ENCODE measurements at regions not wholly inside any gene's neighbourhood (a gene's known extent, or its start where the extent isn't known, plus 50 kb on each side); places are given as distances from the start of the nearest gene placed in this dataset.

- no peaks in the 10 kb centered on the region for H3K9me3 ChIP-seq (replicated peaks in 1 of 3)
- H3K27ac ChIP-seq = no peak overlapping the region
- WGBS, 4 donors = 18 to 30% (median 21%) methylated on average over 1 of the region's 1 CpG
- no peak overlapping the region for H3K4me3 ChIP-seq
- intact Hi-C loops (cut with DNase I) = no loop called here
- DNase-seq = no peak
- no peaks in the 10 kb centered on the region for H3K27me3 ChIP-seq
- H3K4me1 ChIP-seq (replicated peaks in 1 of 2) = peaks cover 0 to 7% of the 10 kb centered on the region in 2 donors
- H3K36me3 ChIP-seq (replicated peaks in 1 of 2) = no peaks in the 10 kb centered on the region
- TF ChIP-seq POLR2A (IDR thresholded peaks at IDR 0.05) = no peak
- TF ChIP-seq, protein P1, sequence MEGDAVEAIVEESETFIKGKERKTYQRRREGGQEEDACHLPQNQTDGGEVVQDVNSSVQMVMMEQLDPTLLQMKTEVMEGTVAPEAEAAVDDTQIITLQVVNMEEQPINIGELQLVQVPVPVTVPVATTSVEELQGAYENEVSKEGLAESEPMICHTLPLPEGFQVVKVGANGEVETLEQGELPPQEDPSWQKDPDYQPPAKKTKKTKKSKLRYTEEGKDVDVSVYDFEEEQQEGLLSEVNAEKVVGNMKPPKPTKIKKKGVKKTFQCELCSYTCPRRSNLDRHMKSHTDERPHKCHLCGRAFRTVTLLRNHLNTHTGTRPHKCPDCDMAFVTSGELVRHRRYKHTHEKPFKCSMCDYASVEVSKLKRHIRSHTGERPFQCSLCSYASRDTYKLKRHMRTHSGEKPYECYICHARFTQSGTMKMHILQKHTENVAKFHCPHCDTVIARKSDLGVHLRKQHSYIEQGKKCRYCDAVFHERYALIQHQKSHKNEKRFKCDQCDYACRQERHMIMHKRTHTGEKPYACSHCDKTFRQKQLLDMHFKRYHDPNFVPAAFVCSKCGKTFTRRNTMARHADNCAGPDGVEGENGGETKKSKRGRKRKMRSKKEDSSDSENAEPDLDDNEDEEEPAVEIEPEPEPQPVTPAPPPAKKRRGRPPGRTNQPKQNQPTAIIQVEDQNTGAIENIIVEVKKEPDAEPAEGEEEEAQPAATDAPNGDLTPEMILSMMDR (IDR thresholded peaks at IDR 0.05) = no peak
These were observed 172.9 kb upstream of the PRICKLE1 start for GRCh38 chr12:42762395-42762925.

- TF ChIP-seq POLR2A (IDR thresholded peaks at IDR 0.05) = no peak
- TF ChIP-seq, protein P1 (IDR thresholded peaks at IDR 0.05) = no peak
- Histone ChIP-seq H3K27ac (no peak overlapping the region), H3K27me3 (no peaks in the 10 kb centered on the region), H3K36me3 (replicated peaks in 1 of 2) (no peaks in the 10 kb centered on the region), H3K9me3 (replicated peaks in 1 of 3) (no peaks in the 10 kb centered on the region), H3K4me3 (no peak overlapping the region), H3K4me1 (replicated peaks in 1 of 2) (peaks cover 0 to 7% of the 10 kb centered on the region in 2 donors)
- WGBS, 4 donors = 60 to 70% (median 66%) methylated on average over 4 of the region's 4 CpGs
- intact Hi-C loops (cut with DNase I) = no loop called here
- no peak for DNase-seq
These were observed 172.2 kb upstream of the PRICKLE1 start for GRCh38 chr12:42761601-42762350.

GRCh38 chr12:42761086-42761485, 171.5 kb upstream of the PRICKLE1 start:
- no peaks in the 10 kb centered on the region for H3K9me3 ChIP-seq (replicated peaks in 1 of 3)
- TF ChIP-seq, protein P1 (IDR thresholded peaks at IDR 0.05) = no peak
- TF ChIP-seq POLR2A (IDR thresholded peaks at IDR 0.05) = no peak
- peaks cover 0 to 7% of the 10 kb centered on the region in 2 donors for H3K4me1 ChIP-seq (replicated peaks in 1 of 2)
- 65 to 83% (median 72%) methylated on average over 1 of the region's 1 CpG for WGBS, 4 donors
- no peaks in the 10 kb centered on the region for H3K27me3 ChIP-seq
- no peak for DNase-seq
- no peak overlapping the region for H3K4me3 ChIP-seq
- H3K36me3 ChIP-seq (replicated peaks in 1 of 2) = no peaks in the 10 kb centered on the region
- intact Hi-C loops (cut with DNase I) = no loop called here
- H3K27ac ChIP-seq = no peak overlapping the region

DNA sequence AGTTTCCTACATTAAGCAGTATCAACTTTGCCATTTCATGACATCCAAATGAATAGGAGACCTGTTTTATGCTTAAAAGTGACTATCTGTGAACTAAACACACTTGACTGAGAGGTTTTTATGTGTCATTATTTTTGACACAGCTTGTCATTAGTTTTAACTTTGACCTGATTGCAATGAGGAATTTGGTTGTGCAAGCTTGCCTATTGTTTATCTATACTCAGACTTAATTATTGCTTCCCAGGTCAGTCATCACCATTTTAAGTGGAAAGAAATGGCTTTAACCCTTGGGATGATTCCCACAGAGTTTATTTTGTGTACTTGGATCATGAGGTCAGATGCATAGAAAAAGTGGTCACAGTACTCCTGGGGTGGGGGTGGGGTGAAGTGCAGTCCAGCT, 171.0 kb upstream of the PRICKLE1 start:
- Histone ChIP-seq H3K9me3 (replicated peaks in 1 of 3) (no peaks in the 10 kb centered on the region), H3K4me3 (no peak overlapping the region), H3K4me1 (replicated peaks in 1 of 2) (peaks cover 0 to 7% of the 10 kb centered on the region in 2 donors), H3K36me3 (replicated peaks in 1 of 2) (no peaks in the 10 kb centered on the region), H3K27me3 (no peaks in the 10 kb centered on the region), H3K27ac (no peak overlapping the region)
- no peak for DNase-seq
- no peak for TF ChIP-seq POLR2A (IDR thresholded peaks at IDR 0.05)
- TF ChIP-seq, protein P1 (IDR thresholded peaks at IDR 0.05) = no peak
- intact Hi-C loops (cut with DNase I) = no loop called here

Data from adrenal gland (tissue), 9 donors.